ENCODE measurements at regions not wholly inside any gene's neighbourhood (a gene's known extent, or its start where the extent isn't known, plus 50 kb on each side); places are given as distances from the start of the nearest gene placed in this dataset.

DNA sequence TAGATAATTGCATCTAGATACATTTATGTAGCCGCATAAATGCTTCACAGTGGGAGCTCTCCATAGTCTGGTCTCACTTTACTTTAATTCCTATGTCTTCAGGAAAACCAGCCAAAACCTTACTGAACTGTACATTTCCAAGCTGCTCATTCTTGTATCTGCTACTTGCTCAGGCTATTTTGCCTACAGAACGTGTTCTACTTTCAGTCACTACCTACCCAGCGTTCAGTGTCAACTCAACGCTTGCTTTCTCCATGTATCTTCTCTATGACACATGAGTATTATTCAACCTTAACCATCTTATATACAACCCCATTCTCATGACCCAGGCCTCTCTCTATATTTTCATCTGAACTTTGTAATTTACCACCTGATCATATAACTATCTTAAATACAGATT is 101.9 kb downstream of the KLF12 start:
- TF ChIP-seq IRF2 (CRISPR knock-in tag; IDR thresholded peaks at IDR 0.05; ENCODE audit: borderline replicate concordance, low read depth), result no peak
- TF ChIP-seq, protein P1, sequence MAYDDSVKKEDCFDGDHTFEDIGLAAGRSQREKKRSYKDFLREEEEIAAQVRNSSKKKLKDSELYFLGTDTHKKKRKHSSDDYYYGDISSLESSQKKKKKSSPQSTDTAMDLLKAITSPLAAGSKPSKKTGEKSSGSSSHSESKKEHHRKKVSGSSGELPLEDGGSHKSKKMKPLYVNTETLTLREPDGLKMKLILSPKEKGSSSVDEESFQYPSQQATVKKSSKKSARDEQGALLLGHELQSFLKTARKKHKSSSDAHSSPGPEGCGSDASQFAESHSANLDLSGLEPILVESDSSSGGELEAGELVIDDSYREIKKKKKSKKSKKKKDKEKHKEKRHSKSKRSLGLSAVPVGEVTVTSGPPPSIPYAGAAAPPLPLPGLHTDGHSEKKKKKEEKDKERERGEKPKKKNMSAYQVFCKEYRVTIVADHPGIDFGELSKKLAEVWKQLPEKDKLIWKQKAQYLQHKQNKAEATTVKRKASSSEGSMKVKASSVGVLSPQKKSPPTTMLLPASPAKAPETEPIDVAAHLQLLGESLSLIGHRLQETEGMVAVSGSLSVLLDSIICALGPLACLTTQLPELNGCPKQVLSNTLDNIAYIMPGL (CRISPR knock-in tag; IDR thresholded peaks at IDR 0.05), result no peak
- TF ChIP-seq ZNF138 (CRISPR knock-in tag; conservative IDR thresholded peaks at IDR 0.05), result no peak
- TF ChIP-seq, protein P2, sequence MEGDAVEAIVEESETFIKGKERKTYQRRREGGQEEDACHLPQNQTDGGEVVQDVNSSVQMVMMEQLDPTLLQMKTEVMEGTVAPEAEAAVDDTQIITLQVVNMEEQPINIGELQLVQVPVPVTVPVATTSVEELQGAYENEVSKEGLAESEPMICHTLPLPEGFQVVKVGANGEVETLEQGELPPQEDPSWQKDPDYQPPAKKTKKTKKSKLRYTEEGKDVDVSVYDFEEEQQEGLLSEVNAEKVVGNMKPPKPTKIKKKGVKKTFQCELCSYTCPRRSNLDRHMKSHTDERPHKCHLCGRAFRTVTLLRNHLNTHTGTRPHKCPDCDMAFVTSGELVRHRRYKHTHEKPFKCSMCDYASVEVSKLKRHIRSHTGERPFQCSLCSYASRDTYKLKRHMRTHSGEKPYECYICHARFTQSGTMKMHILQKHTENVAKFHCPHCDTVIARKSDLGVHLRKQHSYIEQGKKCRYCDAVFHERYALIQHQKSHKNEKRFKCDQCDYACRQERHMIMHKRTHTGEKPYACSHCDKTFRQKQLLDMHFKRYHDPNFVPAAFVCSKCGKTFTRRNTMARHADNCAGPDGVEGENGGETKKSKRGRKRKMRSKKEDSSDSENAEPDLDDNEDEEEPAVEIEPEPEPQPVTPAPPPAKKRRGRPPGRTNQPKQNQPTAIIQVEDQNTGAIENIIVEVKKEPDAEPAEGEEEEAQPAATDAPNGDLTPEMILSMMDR (IDR thresholded peaks at IDR 0.05), result no peak
- TF ChIP-seq, protein P3, sequence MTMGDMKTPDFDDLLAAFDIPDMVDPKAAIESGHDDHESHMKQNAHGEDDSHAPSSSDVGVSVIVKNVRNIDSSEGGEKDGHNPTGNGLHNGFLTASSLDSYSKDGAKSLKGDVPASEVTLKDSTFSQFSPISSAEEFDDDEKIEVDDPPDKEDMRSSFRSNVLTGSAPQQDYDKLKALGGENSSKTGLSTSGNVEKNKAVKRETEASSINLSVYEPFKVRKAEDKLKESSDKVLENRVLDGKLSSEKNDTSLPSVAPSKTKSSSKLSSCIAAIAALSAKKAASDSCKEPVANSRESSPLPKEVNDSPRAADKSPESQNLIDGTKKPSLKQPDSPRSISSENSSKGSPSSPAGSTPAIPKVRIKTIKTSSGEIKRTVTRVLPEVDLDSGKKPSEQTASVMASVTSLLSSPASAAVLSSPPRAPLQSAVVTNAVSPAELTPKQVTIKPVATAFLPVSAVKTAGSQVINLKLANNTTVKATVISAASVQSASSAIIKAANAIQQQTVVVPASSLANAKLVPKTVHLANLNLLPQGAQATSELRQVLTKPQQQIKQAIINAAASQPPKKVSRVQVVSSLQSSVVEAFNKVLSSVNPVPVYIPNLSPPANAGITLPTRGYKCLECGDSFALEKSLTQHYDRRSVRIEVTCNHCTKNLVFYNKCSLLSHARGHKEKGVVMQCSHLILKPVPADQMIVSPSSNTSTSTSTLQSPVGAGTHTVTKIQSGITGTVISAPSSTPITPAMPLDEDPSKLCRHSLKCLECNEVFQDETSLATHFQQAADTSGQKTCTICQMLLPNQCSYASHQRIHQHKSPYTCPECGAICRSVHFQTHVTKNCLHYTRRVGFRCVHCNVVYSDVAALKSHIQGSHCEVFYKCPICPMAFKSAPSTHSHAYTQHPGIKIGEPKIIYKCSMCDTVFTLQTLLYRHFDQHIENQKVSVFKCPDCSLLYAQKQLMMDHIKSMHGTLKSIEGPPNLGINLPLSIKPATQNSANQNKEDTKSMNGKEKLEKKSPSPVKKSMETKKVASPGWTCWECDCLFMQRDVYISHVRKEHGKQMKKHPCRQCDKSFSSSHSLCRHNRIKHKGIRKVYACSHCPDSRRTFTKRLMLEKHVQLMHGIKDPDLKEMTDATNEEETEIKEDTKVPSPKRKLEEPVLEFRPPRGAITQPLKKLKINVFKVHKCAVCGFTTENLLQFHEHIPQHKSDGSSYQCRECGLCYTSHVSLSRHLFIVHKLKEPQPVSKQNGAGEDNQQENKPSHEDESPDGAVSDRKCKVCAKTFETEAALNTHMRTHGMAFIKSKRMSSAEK (CRISPR knock-in tag; IDR thresholded peaks at IDR 0.05; ENCODE audit: borderline replicate concordance), result no peak

Data from WTC11 (cell line).